Adipocyte (in vitro differentiated cells): ENCODE measurements at regions not wholly inside any gene's neighbourhood (a gene's known extent, or its start where the extent isn't known, plus 50 kb on each side); places are given as distances from the start of the nearest gene placed in this dataset.
"Not testable (repeated sequence)": the region's sequence is repeated elsewhere in the genome, so short reads cannot be mapped to it uniquely, and the experiment has no call there.

ENCODE experiments used
- DNase-seq: peaks from one replicate; pipeline ENCODE4 v3.0.0-alpha.2; 2015; ENCODE audit warnings: low read depth
- H3K27me3 ChIP-seq: replicated peaks from 2 replicates; pipeline ENCODE4 v1.7.0; 2013; ENCODE audit warnings: mild to moderate bottlenecking, low read length, moderate library complexity; ENCODE audit not compliant: control insufficient read depth, insufficient read depth
- H3K36me3 ChIP-seq: 2 replicates; pipeline ENCODE4 v1.7.0; 2013; ENCODE audit warnings: low read length, mild to moderate bottlenecking, moderate library complexity; ENCODE audit not compliant: control insufficient read depth, insufficient read depth, severe bottlenecking
- H3K4me1 ChIP-seq: 2 replicates; pipeline ENCODE4 v1.7.0; 2013; ENCODE audit warnings: mild to moderate bottlenecking, low read length, moderate library complexity; ENCODE audit not compliant: control insufficient read depth, insufficient read depth
- H3K4me3 ChIP-seq: 2 replicates; pipeline ENCODE4 v1.7.0; 2013; ENCODE audit warnings: mild to moderate bottlenecking, low read length, moderate library complexity
- H3K9ac ChIP-seq: 2 replicates; pipeline ENCODE4 v1.7.0; 2013; ENCODE audit warnings: mild to moderate bottlenecking, low read length, moderate library complexity
- H3K9me3 ChIP-seq: 2 replicates; pipeline ENCODE4 v1.7.0; 2013; ENCODE audit warnings: mild to moderate bottlenecking, low read length, moderate library complexity; ENCODE audit not compliant: control insufficient read depth

DNA sequence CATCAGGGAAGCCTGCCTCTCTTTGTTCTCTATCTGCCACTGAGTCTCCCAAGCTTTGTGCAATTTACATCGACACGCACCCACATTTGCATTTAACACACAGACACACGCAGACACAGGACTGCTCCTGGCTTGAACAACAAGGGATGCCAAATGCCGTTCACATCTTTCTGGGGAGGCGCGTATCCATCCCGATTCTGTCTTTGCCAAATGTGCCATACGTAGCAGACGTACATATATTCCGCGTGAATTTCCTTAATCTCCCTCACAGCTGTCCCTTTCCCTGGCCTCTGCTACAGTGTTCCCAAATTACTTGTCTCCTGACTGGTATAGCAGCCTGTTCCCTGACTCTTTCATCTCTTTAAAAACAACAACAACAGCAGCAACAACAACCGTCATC, 409.5 kb downstream of the MIAT start:
- Histone ChIP-seq H3K4me1 (no peaks in the 10 kb centered on the region), H3K27me3 (peaks cover 61% of the 10 kb centered on the region)

DNA sequence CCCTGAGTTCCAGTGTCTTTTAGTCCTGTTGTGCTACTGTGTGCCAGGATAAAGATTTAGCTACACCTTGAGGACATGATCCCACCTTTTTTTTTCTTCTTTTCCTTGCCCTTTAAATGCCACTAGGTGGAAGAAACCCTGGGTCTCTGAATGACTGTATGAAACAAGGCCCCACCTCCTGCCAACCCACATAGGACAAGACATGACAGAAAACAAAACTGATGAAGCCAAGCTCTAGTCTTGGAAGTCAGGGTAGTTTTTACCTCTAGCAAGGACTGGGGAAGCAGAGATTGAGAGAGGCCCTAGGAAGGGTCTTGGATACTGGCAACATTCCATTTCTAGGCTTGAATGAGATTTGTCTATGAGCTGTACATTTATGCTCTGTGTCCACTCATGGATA, 410.7 kb downstream of the MIAT start:
- H3K4me3 ChIP-seq, result no peak overlapping the region
- H3K9me3 ChIP-seq, result no peaks in the 10 kb centered on the region
- no peaks in the 10 kb centered on the region for H3K36me3 ChIP-seq
- DNase-seq, result no peak
- no peak overlapping the region for H3K9ac ChIP-seq
- no peaks in the 10 kb centered on the region for H3K4me1 ChIP-seq
- H3K27me3 ChIP-seq, result peaks cover 58% of the 10 kb centered on the region

More for the DNA sequence above, 409.5 kb downstream of the MIAT start:
- DNase-seq, result no peak
- H3K36me3 ChIP-seq, result no peaks in the 10 kb centered on the region
- peaks cover 5% of the 10 kb centered on the region for H3K9me3 ChIP-seq
- no peak overlapping the region for H3K9ac ChIP-seq
- no peak overlapping the region for H3K4me3 ChIP-seq

DNA sequence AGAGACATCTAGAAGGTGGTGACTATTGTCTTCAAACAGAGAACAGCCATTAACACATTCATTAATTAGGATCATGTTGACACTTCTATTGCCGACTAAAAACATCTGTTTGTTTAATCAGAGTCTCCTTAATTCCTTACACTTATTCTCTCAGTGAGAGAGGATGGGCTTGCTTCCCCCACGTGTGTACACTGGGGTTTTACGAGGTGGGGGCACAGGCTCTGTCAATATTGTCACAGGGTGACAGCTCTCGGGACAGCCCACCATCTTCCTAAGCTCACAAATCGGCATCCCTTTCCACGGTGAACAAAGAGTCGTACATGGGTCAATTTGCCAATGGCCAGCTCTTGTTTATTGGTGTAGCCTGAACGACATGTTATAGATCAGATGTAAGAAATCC, 413.2 kb downstream of the MIAT start:
- Histone ChIP-seq H3K4me3 (no peak overlapping the region), H3K9me3 (no peaks in the 10 kb centered on the region), H3K27me3 (peaks cover 60% of the 10 kb centered on the region), H3K36me3 (no peaks in the 10 kb centered on the region), H3K4me1 (no peaks in the 10 kb centered on the region), H3K9ac (no peak overlapping the region)
- DNase-seq, result no peak

DNA sequence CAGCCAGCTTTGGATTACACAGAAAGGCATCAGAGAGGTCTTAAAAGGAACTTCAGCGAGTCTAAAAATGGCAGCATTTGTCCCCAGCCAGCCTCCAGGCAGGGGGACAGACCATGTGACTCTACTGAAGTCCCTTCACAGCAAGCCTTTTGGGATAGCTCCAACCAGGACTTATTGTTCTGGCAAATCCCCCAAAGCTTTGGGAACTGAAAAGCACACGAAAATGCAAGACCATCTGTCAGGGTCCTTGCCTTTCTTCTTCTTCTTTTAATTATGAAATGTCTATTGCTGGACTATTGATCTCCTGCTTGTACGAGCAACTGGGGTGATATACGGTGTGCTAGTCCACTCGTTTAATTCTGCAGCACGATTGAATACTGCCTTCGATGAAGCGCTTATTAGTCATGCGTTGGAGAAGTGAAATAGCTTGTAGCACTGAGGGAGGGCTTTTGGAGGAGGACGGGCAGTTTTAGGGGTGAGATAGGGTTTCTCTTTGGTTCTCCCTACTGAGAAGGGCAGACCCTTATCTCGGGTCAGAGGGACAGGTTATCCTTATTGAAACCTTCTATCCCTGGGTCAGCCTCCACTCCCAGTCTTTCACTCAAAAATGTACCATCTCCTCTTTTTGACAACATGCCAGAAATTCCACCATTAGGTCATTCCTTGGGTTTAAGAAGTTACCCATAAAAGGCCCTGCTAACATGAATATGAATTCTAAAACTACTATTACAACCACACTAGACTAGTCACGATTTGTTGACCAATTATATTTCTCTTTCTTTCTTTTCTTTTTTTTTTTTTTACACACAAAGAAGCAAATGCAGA, 416.4 kb downstream of the MIAT start:
- H3K4me1 ChIP-seq, result no peaks in the 10 kb centered on the region
- H3K36me3 ChIP-seq, result no peaks in the 10 kb centered on the region

GRCh38 chr22:27075028-27075678, 417.8 kb downstream of the MIAT start:
- no peak for DNase-seq
- Histone ChIP-seq H3K9ac (no peak overlapping the region), H3K27me3 (peaks cover 72% of the 10 kb centered on the region), H3K4me3 (no peak overlapping the region), H3K9me3 (peaks cover 4% of the 10 kb centered on the region), H3K4me1 (no peaks in the 10 kb centered on the region), H3K36me3 (no peaks in the 10 kb centered on the region)

More for the DNA sequence above, 416.4 kb downstream of the MIAT start:
- Histone ChIP-seq H3K27me3 (peaks cover 63% of the 10 kb centered on the region), H3K9ac (no peak overlapping the region), H3K9me3 (peaks cover 4% of the 10 kb centered on the region), H3K4me3 (no peak overlapping the region)
- no peak for DNase-seq

GRCh38 chr22:27075891-27076290, 418.5 kb downstream of the MIAT start:
- Histone ChIP-seq H3K9ac (no peak overlapping the region), H3K9me3 (peaks cover 4% of the 10 kb centered on the region), H3K27me3 (peaks cover 75% of the 10 kb centered on the region), H3K4me3 (no peak overlapping the region), H3K4me1 (no peaks in the 10 kb centered on the region), H3K36me3 (no peaks in the 10 kb centered on the region)
- DNase-seq, result no peak

DNA sequence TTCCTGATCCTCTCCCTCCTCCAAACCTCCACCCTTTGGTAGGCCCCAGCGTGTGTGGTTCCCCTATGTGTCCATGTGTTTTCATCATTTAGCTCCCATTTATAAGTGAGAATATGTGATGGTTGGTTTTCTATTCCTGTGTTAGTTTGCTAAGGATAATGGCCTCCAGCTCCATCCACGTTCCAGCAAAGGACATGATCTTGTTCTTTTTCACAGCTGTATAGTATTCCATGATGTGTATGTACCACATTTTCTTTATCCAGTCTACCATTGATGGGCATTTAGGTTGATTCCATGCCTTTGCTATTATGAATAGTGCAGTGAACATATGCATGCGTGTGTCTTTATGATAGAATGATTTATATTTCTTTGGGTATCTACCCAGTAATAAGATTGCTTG, 420.7 kb downstream of the MIAT start:
- not testable (repeated sequence) for DNase-seq, H3K9me3 ChIP-seq, H3K36me3 ChIP-seq, H3K9ac ChIP-seq, H3K4me1 ChIP-seq, H3K4me3 ChIP-seq
- peaks cover 79% of the 10 kb centered on the region for H3K27me3 ChIP-seq

DNA sequence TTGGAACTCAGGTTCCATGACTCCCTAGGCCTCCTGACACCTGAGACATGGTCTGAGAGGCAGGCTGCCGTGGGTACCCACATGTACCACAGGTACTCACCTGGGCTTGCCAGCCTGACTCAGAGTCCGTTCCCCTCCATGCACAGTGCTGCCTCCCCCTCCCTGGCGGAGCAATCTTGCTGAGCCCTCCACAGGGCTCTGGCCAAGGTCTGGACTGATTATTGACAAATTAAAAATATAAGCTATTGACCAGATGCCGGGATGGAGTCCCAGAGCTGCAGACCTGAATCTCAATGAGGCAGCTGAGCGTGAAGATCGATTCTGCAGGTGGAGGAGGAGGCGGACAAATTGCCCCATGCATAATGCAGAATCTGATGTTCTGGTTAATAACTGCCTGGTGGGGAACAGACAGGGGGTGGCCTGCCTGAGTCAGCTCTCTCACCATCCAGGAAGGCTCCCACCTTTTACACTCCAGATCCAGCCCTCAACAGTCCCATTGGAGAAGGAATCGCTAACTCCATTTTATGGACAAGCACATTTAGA, 422.7 kb downstream of the MIAT start:
- peaks cover 5% of the 10 kb centered on the region for H3K9me3 ChIP-seq
- no peaks in the 10 kb centered on the region for H3K36me3 ChIP-seq
- H3K9ac ChIP-seq, result no peak overlapping the region
- no peaks in the 10 kb centered on the region for H3K4me1 ChIP-seq
- no peak overlapping the region for H3K4me3 ChIP-seq
- DNase-seq, result no peak
- H3K27me3 ChIP-seq, result peaks cover 72% of the 10 kb centered on the region

DNA sequence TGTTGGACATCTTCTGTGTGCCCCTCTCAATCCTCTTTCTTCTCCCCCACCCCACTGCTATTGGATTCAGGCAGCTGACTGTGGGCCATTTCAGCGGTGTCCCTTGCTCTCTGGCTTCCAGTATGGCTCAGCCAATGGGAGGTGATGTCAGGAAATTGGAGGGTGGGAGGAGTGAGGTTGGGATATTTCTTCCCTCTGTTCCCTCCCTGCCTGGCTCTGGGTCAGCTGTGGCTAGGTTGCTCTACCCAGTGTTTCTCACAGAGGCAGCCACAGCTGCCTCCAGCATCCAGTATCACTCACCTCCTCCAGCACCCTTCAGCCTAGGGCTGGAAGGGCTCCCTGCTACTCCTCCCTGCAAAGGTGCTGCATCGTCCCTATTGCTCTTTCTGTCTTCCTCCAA, 423.5 kb downstream of the MIAT start:
- H3K9ac ChIP-seq, result no peak overlapping the region
- no peaks in the 10 kb centered on the region for H3K4me1 ChIP-seq
- no peak overlapping the region for H3K4me3 ChIP-seq
- H3K9me3 ChIP-seq, result peaks cover 9% of the 10 kb centered on the region
- H3K27me3 ChIP-seq, result peaks cover 72% of the 10 kb centered on the region
- DNase-seq, result no peak
- no peaks in the 10 kb centered on the region for H3K36me3 ChIP-seq

DNA sequence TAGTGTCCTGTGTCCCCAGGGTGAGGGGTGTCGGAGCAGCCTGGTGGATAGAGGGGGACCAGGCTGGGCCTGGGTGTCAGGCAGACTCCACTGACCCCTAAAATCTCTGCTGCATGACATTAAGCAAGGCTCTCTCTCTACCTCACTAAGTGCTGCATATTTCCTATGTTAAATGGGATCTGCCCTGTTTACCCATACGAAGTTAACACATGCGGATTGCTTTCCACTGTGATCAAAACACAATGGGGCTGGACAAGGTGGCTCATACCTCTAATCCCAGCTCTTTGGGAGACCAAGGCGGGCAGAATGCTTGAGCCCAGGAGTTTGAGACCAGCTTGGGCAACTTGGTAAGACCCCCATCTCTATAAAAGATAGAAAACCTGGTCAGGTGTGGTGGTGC, 426.2 kb downstream of the MIAT start:
- Histone ChIP-seq H3K9ac (no peak overlapping the region), H3K36me3 (no peaks in the 10 kb centered on the region), H3K27me3 (peaks cover 59% of the 10 kb centered on the region), H3K4me1 (no peaks in the 10 kb centered on the region), H3K9me3 (peaks cover 16% of the 10 kb centered on the region), H3K4me3 (no peak overlapping the region)
- DNase-seq, result no peak

DNA sequence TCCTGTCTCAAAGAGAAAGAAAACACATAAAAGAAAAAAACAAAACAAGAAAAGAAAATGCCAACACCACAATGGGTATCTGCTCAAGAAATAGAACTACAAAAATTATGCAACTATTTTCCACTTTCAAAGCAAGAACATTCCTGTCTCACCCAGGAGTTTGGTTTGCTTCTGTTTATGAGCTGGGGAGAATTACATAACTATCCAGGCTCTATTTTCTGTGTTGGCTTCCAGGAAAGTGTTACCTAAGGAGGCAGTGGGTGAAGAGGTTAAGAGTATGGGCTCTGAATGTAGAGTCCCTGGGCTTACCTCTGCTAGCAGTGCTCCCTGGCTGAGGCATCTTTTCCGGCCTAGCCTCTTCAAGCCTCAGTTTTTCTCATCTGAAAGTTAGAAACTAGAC, 426.7 kb downstream of the MIAT start:
- Histone ChIP-seq H3K9ac (no peak overlapping the region), H3K4me1 (no peaks in the 10 kb centered on the region), H3K27me3 (peaks cover 57% of the 10 kb centered on the region), H3K9me3 (peaks cover 20% of the 10 kb centered on the region), H3K4me3 (no peak overlapping the region), H3K36me3 (no peaks in the 10 kb centered on the region)
- DNase-seq, result no peak
